ENCODE measurements at regions not wholly inside any gene's neighbourhood (a gene's known extent, or its start where the extent isn't known, plus 50 kb on each side); places are given as distances from the start of the nearest gene placed in this dataset.

GRCh38 chr5:165609871-165610270, 2104.5 kb downstream of the MAT2B start:
- TF ChIP-seq CTCF (IDR thresholded peaks at IDR 0.05; ENCODE audit: poor library complexity) (no peak), EZH2 (IDR thresholded peaks at IDR 0.05; ENCODE audit: borderline replicate concordance) (no peak), EZH2phosphoT487 (IDR thresholded peaks at IDR 0.05; ENCODE audit: low read depth, severe bottlenecking, unreplicated experiment) (no peak)

Data from hepatocyte (in vitro differentiated cells).